ELF-1 (cell line): ENCODE measurements at regions not wholly inside any gene's neighbourhood (a gene's known extent, or its start where the extent isn't known, plus 50 kb on each side); places are given as distances from the start of the nearest gene placed in this dataset.

Source experiments
- DNase-seq: peaks from one replicate; pipeline ENCODE4 v3.0.0-alpha.2; 2016; ENCODE audit warnings: low read depth, low spot score

DNA sequence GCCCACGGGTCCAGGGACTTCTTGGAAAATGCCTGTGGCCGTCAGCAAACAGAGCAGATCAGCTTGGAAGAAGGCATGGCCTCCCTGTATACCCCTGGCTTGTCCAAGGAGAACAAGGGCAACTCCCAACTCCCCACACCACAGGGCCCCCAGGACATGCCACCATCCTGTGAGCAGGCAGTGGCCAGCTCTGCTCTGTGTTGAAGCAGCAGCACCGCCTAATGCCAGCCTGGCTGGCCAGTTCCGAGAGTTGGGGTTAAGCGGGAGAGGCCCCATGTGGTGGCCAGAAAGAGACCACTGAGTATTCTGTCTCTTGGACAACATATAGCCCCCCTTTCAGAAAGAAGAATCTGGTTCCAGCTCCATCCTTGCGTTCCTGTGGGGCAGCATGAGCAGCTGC lies 209.2 kb downstream of the CTTN start:
- no peak for DNase-seq

DNA sequence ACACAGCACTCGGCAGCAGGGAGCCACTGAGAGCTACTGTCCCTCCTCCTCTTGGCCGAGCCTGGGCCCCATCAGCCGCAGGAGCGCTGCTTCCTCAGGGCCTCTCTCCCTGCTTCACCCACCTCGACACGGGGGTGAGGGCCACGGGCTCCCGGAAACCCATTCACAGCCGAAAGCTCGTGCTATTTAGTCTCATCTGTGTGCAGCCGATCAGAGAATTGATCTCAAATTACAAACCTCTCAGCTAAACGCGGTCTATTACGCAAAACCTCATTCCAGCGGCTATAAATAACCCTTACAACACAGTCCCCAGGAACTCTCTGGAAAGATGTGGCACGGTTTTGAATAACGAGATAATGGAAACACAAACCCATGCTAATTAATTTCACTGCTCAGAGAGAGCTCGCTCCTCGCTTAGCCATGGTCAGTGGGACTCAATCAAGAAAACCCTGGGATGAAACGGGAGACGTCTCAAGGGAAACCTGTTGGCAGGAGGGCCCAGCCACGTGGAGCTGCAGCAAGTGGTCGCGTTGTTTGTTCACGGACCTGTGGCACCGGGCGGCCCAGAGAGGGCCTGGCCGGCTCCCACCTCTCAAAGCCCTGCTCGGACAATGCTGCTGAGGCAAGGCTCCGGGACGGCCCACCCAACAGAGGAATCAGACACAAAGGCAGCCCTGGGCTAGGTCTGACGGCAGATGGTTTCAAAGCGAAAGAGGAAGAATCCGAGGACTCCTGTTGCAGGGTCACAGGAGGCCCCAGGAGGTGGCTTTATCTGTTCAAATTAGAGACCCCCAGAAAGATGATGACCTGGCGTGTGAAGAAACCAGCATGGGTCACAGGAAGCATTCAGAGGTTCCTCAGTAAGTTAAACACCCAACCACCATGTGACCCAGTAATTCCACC lies 210.5 kb downstream of the CTTN start:
- peak; percentile 27 for DNase-seq

DNA sequence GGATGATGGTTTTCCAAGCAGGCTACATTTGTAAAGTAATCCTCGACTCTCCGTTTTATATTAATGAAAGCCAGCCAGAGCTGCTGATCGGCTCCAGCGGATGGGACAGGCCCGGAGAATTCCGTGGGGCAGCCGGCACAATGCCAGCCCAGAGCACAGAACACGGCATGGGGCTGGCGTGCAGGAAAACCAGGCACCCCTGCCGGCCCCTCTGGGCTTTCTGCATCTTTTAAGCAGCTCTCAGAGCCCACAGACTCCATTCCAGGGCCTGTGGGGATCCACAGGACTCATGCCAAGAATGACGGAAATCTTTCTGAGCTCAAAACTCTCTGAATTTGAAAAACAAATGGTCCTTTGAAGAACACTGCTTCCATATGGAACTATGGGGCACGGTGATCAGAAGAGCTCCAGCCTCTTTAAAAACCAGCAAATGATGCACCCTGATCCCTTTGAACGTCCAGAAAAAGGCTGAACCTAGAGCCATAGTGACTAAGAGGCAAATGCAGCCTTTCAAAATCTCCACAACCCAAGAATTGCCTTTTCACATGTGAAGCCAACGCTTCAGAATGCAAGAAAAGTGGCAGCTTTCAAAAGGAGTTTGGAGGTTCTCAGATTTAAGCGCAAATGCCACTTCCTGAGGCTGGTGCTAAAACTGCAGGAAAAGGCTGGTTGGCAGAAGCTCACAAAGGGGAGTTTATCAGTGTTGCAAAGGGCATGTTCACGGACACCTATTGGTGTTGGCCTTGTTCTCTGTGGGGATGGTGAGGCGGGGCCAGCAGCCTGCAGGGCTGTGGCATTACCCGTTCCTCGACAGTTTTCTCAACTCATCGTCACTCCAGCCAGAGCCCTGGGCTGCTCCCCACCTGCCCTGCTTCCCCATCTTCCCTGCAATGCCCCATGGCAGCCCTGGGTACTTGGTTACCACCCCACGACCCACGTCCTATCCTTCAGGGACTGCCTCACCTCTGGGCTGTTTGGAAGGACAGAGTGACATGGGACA lies 212.5 kb downstream of the CTTN start:
- DNase-seq: no peak

DNA sequence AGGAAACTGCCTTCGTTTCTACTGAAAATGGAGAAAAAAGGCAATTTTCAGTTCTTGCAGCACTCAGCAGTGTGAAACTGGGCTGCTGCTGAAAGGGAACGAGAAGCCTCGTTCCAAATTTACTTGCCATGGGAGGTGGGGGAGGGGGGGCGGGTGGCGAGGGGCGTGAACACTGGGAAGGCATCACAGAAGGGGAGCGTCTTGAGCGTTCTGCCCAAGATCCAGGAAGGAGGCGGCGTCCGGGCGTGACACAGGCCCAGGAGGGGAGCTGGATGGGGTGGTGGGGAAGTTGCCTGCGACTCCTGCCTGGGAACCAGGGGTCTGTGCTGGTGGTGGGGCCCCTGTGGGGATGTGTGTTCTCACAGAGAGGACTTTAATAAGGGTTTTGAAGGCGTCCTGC lies 213.5 kb downstream of the CTTN start:
- no peak for DNase-seq

DNA sequence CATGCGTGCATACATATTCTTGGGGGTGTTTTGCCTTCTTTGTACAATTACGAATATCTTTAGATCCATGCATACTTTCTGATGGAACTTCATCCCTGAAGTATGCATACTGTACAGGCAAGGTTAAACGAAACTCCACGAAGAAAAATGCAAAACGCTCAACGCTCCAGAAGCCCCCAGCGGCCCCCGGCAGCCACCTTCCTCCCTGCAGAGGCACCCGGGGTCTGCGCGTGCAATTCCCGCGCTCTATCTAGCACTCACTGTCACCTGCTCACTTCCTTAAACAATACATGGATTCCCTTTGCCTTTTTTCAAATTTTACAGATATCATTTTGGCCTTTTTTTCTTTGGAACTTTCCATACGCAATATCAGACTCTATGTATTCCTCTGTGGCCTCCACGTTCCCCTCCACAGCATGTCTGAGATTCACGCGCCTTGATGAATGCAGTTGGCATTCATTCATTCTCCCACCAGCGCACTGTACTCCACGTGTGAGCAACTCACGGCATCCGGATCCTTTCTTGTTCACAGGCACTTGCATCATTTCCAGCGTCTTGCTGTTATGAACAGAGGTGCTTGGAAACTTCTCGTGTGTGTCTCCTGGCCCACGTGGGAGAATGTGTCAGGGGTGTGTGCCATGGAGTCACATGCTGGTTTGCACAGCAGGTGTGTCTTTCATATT lies 214.3 kb downstream of the CTTN start:
- DNase-seq: no peak

DNA sequence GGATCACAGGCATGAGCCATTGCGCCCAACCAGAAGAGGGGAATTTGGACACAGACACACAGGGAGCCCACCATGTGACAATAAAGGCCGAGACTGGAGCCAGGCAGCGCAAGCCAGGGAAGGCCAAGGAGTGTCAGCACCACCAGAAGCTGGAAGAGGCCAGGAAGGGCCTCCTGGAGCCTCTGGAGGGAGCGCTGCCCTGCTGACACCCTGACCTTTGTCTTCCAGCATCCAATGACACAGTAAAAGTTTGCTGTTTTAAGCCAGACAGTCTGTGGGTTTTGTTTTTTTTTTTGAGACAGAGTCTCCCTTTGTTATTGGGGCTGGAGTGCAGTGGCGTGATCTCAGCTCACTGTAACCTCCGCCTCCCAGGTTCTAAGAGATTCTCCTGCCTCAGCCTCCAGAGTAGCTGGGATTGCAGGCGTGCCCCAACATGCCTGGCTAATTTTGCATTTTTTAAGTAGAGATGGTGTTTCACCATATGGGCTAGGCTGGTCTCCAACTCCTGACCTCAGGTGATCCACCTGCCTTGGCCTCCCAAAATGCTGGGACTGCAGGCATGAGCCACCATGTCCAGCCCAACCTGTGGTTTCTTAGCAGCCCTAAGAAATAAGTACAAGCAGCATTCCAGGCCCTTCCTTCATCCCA lies 215.8 kb downstream of the CTTN start:
- no peak for DNase-seq

DNA sequence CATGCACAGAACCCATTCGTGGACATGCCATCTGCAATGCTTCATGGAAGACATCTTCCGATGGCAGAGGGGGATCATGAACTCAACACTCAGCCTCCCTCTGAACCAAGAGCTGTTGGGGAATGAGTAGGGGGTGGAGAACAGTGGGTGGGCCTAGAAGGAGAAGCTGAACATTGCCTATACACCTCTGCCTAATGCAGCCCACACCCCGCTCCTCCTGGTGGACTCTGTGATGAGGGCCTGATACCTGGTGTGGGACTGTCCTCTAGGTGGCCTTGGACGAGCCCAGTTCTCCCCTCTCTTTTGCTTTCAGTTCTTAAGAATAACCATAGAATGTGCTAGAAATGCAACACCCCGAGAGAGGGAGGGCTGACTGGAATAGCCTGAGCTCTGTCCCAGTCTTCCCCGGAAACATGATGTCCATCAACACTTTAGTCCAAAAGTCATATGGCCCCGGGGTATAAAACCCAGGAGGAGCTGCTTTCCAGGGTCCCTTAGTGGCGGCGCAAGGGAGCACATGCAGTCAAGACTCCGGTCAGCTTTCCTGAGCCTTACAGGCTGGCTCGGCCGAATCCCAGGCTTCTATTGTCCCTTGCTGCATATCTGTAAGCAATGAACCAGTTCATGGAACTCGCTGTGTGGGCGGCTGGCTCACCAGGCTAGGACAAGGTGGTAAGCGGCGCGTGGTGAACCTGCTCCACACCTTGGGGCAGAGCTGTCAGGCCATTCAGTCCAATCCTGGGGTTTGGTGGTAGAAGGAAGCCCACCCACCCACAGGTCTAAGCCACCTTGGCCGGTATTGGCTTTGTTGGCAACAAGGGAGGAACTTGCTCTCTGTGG lies 216.9 kb downstream of the CTTN start:
- DNase-seq: no peak

DNA sequence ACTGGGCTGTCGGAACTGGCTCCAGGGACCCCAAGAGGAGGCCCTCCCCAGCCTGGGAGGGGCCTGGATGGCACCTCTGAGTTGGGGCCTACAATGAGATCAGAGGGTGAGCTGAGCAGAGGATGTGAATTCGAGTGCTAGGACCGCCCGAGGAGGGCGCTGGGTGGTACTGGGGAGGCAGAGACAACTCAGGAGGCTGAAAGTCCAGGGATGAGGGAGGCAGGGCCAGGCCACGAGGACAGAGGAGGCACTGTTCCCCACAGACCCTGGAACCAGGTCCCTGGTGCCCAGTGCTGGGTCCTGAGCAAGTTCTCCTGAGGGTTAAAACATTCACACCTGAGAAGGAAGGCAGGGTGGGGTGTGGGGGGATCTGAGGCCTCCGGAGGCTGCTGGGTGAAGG lies 218.0 kb downstream of the CTTN start:
- no peak for DNase-seq

DNA sequence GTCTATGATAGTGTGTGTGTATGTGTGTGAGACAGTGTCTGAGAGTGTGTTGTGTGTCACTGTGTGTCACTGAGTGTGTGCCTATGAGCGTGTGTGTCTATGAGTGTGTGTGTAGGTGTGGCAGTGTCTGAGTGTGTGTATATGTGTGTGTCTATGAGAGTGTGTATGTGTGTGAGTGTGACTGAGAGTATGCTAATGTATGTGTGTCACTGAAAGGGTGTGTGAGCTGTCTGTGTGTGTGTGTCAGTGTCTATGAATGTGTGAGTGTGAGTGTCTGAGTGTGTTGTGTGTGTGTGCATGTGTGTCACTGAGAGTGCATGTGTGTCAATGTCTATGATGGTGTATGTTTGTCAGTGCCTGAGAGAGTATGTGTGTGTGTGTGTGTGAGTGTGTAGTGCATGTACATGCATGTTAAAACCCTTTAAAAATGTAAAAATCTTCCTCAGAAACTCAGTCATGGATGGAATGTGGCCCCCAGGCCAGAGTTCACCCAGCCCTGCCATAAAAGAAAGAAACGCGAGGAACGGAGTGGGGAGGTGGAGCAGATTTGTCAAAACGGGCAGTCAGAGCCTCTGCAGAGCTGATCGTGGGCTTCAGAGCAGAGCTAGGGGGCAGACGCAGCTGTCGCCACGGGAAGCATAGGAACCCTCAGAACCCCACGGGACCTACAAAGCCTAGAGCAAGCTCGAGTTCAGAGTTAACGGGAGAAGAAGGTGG lies 218.8 kb downstream of the CTTN start:
- DNase-seq: no peak

DNA sequence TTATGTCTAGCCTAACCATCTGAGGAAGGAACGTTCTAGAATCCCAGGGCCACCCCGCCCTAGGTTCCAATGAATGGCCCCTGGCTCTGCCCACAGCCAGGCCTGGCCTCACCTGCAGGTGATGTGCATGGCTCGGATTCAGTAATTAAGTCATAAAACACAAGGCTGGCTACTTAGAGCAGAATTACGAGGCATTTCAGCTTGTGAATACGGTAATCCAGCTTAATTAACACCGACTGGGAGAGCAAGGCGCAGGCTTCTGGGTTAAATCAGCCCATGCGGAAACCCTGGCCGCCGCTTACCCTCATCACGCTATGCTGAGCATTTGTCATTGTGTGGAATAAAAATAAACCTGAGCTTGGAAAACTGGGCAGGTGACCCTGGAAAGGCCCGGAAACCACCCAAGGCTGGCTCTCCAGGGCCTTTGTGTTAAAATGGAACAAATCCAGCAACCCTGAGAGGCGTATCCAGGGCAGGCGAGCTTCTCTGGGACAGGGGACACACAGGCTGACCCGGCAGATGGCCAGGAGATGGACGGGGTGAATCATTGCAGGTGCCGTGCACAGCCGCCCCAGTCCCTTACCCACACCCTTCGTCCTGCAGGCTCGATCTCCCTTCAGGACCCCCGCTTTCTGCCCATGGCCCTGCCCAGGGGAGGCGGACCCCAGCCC lies 220.2 kb downstream of the CTTN start:
- no peak for DNase-seq

DNA sequence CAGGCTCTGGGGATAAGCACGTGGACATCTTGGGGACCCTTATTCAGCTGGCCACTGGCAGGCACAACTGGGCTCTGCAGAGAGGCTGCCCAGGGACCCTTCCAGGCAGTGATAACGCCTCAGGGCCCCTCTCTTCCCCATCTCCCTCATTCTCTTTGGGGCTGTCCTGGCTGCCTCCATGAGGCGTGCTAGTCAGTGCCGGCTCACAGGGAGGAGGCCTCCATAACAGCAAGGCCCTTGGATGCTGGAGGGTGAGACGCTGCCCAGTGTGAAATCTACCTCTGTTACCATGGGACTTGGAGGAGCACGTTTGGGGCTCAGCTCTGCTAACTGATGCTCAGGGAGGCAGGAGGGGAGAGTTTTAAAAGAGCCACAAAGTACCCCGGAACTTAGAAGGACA lies 221.3 kb downstream of the CTTN start:
- no peak for DNase-seq

DNA sequence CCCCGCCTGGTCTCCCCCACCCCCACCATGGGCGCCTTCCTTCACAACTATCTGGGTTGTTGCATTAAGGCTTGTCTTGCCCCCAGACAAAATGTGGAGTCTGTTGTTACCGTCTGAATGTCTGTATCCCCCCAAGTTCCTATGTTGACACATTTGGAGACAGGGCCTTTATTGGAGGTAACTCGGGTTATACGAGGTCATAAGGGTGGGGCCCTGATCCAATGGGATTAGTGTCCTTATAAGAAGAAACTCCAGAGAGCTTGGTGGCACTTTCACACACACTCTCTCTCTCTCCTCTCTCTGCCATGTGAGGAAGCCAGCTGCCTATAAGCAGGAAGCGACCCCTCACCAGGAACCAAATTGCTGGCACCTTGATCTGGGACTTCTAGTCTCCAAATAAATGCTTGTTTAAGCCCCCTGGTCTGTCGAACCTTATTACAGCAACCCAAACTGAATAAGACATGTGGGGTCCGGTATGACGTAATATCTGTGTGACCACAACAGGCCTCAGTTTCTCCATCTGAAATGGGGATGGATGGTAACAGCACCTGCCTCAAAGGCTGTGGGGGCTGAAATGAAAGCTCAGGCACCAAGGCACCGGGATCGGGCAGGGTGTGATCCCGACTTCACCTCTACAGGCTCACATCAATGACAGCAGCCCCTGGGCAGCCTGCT lies 222.3 kb downstream of the CTTN start:
- no peak for DNase-seq

DNA sequence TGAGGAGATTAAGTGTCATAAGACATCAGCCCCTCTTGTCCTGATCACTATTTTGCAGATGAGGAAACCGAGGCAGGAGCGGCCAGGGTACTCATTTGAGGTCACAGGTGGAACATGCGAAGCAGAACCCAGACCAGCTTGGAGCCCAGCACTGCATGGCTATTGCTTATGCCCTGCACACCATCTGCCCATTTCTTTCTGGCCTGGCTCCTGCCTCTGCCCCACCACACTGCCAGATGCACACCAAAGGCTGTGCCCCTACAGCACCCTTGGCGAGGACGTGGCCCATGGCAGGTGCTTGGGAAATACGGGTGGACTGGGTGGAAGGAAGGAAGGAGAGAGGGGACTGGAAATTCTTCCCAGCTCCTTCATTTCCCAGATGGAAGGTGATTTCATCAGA lies 222.9 kb downstream of the CTTN start:
- DNase-seq: no peak

DNA sequence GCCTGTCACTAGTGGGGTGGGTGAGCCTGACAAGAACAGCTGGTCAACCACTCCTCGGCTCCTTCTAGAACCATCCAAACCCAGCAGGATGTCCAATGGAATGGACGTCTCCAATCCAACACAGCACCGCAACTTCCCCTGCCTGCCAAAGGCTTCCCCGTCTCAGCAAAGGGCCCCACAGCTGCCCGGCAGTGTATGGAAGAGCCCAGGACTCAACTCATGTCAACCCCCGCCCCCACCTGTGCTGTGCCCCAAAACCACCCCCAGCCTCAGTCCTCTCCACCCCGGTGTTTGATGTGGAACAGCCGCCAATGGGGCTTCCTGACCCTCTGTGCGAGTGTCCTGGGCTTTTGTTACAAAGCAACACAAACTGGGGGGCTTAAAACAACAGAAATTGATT lies 223.8 kb downstream of the CTTN start:
- no peak for DNase-seq

DNA sequence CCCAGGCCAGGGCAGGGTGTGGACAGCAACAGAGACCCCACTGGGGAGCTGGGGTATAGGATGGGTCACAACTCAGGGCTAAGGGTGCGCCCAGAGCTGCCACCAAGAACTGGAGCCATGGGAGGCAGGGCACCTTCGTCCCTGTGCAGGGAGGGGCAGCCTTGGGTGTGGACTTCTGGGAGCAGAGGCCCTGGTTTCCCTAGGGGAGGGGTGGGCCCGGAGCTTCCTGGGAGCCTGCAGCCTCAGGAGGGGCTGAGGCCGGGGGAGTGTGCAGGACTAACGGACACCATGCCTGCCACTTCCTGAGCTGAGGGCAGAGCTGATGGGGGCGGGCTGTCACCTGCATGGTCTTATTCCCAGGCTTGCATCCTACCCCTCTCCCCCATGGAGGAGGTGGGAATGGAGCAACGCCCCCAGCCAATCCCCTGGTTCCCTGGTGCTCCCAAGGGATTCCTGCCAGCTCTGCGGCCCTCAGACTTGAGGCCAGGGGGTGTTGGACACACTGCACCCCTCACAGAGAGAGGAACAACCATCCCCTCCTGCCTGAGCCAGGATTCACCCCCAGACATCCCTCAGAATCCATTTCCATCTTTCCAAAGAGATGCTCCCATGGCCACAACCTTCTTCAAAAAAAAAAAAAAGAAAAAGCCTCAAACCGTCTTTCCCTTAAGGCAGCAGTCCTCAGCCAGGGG lies 225.7 kb downstream of the CTTN start:
- no peak for DNase-seq

DNA sequence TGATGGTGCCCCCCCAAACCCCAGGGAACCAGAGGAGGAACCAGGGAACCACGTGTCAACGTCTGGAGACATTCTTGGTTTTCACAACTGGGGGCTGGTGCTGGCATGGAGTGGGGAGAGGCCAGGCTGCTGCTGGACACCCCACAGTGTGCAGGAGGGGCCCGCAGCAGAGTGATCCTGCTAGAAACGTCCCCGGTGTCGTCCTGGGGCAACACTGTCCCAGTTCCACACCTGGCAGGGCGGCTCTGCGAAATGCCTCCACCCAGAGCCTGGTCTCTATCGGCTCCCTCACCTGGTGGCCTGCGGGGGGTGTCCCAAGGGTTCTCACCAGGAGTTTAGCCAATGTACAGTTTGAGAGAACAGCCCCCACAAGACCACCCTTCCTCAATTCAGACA lies 226.3 kb downstream of the CTTN start:
- no peak for DNase-seq

DNA sequence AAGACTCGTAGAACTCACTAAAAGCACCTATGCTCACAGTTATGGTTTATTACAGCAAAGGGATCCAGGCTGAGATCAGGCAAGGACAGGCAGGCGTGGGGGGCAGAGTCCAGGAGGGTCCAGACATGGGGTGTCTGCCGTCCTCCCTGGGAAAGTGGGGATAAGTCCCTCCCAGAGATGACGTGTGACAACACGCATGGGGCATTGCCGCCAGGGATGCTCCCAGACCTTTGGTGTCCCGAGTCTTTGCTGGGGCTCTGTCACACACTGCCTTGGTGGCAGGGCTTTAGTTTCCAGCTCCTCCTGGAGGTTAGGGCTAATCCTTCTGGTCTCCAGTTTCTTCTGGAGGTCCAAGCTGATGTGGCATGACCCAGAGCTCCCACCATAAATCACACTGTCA lies 226.7 kb downstream of the CTTN start:
- no peak for DNase-seq
